Activated T-cell treated with anti-CD3 and anti-CD28 coated beads, Interleukin-2, amount 50 U/mL, for 72 hours (primary cell): ENCODE measurements at regions not wholly inside any gene's neighbourhood (a gene's known extent, or its start where the extent isn't known, plus 50 kb on each side); places are given as distances from the start of the nearest gene placed in this dataset.

Experiments used
- ATAC-seq, 2 donors: fragments of 150-1000 bp; cut with Tn5 transposase; replicated peaks in 1 of 2; 2 replicates each; pipeline ENCODE4 v1.10.0; 2021; ENCODE audit warnings: moderate library complexity in 2 of 2, mild to moderate bottlenecking in 1 of 2
- DNase-seq, 2 donors: peaks; one replicate each; pipeline ENCODE4 v3.0.0; 2021 to 2022; ENCODE audit warnings: mixed read lengths in 1 of 2
- H3K27ac Mint-ChIP-seq: one replicate; pipeline ENCODE4 v1.8.0; 2022; ENCODE audit warnings: mild to moderate bottlenecking, moderate library complexity, mixed read lengths
- H3K27me3 Mint-ChIP-seq: one replicate; pipeline ENCODE4 v1.8.0; 2022; ENCODE audit warnings: low read depth, mixed read lengths
- H3K36me3 Mint-ChIP-seq, 2 donors: one replicate each; pipeline ENCODE4 v1.8.0; 2022; ENCODE audit warnings: mixed read lengths in 2 of 2, mild to moderate bottlenecking in 1 of 2; ENCODE audit not compliant: insufficient read depth in 2 of 2
- H3K4me1 Mint-ChIP-seq: one replicate; pipeline ENCODE4 v1.8.0; 2022; ENCODE audit warnings: low read depth, mixed read lengths
- H3K4me3 Mint-ChIP-seq, 2 donors: one replicate each; pipeline ENCODE4 v1.8.0; 2022; ENCODE audit warnings: mild to moderate bottlenecking in 2 of 2, mixed read lengths in 2 of 2, moderate library complexity in 2 of 2
- H3K9me3 Mint-ChIP-seq, 2 donors: one replicate each; pipeline ENCODE4 v1.8.0; 2022; ENCODE audit warnings: mixed read lengths in 2 of 2

DNA sequence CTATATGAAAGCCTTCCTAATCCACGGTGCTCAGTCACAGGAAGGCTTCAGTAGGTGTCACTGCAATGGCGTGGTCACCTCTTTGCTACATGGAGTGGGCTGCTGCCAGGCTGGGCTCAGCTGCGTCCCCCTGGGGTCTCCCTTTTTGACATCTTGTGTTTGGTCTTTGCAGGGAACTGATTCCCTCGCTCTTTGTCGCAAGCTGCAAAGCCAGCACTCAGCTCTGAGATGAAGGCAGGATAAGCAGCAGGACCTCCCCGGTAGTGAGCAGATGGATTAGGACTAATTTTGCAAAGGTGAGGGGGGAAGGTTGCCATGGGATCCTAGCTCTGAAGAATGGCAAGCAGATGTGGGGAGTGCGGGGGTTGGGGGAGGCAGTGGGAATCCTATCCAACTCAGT lies 173.9 kb upstream of the ARL4C start:
- Mint-ChIP-seq H3K4me1 (no peaks in the 10 kb centered on the region), H3K36me3 (no peaks in the 10 kb centered on the region), H3K4me3 (no peak overlapping the region), H3K9me3 (no peaks in the 10 kb centered on the region), H3K27me3 (no peaks in the 10 kb centered on the region), H3K27ac (no peak overlapping the region)
- DNase-seq (no peak), ATAC-seq (no peak)

GRCh38 chr2:234670052-234670451 lies 173.2 kb upstream of the ARL4C start:
- Mint-ChIP-seq H3K4me1 (no peaks in the 10 kb centered on the region), H3K4me3 (no peak overlapping the region), H3K27ac (no peak overlapping the region), H3K36me3 (no peaks in the 10 kb centered on the region), H3K9me3 (no peaks in the 10 kb centered on the region), H3K27me3 (no peaks in the 10 kb centered on the region)
- DNase-seq: no peak
- no peak for ATAC-seq

GRCh38 chr2:234669621-234670020 lies 172.7 kb upstream of the ARL4C start:
- Mint-ChIP-seq H3K27me3 (no peaks in the 10 kb centered on the region), H3K36me3 (no peaks in the 10 kb centered on the region), H3K9me3 (no peaks in the 10 kb centered on the region), H3K4me1 (no peaks in the 10 kb centered on the region), H3K27ac (no peak overlapping the region), H3K4me3 (no peak overlapping the region)
- DNase-seq: no peak
- ATAC-seq: no peak

DNA sequence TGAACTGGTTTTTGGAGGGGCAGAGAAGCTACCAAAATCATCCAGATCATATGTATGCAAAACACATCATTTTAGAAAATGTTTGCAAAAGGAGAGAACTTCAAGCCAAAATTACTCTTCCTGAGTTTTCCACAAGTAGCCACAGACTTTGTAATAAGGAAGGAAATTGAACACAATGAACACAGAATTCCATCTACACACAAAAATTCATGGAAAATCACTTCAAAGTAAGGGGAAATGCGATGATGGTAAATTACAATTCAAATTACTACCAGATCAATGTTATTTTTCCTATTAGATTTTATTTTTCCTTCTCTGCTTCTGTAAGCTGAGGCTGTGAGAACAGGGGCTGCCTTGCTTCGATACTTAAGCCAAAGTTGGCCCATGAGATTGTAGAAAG lies 172.1 kb upstream of the ARL4C start:
- Mint-ChIP-seq H3K9me3 (peaks cover 0 to 3% of the 10 kb centered on the region in 2 donors), H3K36me3 (peaks cover 0 to 2% of the 10 kb centered on the region in 2 donors), H3K27ac (no peak overlapping the region), H3K4me3 (no peak overlapping the region), H3K27me3 (no peaks in the 10 kb centered on the region), H3K4me1 (no peaks in the 10 kb centered on the region)
- ATAC-seq: no peak
- no peak for DNase-seq

DNA sequence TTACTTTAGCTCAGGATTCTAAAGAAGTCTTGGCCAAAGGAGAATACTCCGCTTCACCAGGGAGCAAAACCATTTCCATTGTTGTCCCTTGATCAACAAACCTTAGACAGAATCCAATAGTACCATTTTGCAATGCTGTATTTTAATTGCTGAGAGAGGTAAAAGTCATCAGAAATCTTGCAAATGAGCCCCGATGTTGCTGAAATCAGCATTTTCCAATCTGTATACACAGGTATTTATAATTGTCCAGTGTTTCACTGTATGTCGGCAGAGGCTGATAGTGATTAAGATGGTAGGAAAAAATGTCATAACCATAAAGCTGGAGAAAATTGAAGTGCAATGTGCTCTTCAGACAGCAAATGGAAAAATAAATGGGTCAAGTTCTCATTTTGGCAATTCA lies 170.0 kb upstream of the ARL4C start:
- Mint-ChIP-seq H3K4me3 (no peak overlapping the region), H3K36me3 (peaks cover 0 to 3% of the 10 kb centered on the region in 2 donors), H3K27ac (no peak overlapping the region), H3K27me3 (no peaks in the 10 kb centered on the region), H3K9me3 (peaks cover 2 to 6% of the 10 kb centered on the region in 2 donors), H3K4me1 (no peaks in the 10 kb centered on the region)
- DNase-seq (no peak), ATAC-seq (no peak)

DNA sequence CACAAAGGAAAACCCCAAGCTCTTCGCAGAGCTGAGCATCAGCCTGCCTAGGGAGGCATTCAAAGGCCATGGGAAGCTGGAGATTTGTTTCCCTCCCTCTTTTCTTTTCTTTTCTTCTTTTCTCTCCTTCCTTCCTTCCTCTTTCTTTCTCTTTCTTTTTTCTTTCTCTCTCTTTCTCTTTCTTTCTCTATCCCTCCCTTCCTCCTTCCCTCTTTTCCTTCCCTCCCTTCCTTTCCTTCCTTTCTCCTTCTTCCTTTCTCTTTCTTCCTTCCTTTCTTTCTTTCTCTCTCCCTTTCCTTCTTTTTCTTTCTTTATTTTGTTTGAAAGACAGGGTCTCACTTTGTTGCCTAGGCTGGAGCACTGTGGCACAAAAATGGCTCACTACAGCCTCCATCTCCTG lies 168.4 kb upstream of the ARL4C start:
- Mint-ChIP-seq H3K27ac (no peak overlapping the region), H3K27me3 (no peaks in the 10 kb centered on the region), H3K4me1 (no peaks in the 10 kb centered on the region), H3K9me3 (peaks cover 2 to 6% of the 10 kb centered on the region in 2 donors), H3K4me3 (no peak overlapping the region), H3K36me3 (peaks cover 0 to 3% of the 10 kb centered on the region in 2 donors)
- ATAC-seq (no peak), DNase-seq (no peak)

GRCh38 chr2:234661849-234662248 lies 165.0 kb upstream of the ARL4C start:
- ATAC-seq (no peak), DNase-seq (no peak)
- Mint-ChIP-seq H3K4me3 (no peak overlapping the region), H3K27me3 (no peaks in the 10 kb centered on the region), H3K36me3 (peaks cover 0 to 3% of the 10 kb centered on the region in 2 donors), H3K27ac (no peak overlapping the region), H3K4me1 (no peaks in the 10 kb centered on the region), H3K9me3 (peaks cover 2 to 6% of the 10 kb centered on the region in 2 donors)

DNA sequence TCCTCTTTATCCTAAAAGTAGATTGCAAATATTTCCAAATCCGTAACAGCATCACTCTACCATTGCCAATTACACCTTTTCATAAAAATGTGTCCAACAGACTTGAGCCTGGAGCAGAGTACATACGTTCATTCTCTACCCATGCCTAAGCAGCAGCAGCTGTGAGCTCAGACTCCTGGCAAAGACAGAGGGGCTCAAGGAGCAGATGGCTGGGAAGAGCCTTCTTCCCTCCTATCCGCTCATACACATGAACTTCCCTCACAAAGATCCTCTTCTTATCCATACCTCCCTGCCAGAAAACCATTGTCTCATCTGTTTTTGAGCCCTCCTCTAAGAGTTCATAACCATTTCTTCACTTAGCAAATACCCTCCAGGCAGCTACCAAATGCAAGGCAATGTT lies 164.3 kb upstream of the ARL4C start:
- H3K36me3 Mint-ChIP-seq: peaks cover 0 to 3% of the 10 kb centered on the region in 2 donors
- no peaks in the 10 kb centered on the region for H3K27me3 Mint-ChIP-seq
- DNase-seq (no peak), ATAC-seq (no peak)
- no peaks in the 10 kb centered on the region for H3K4me1 Mint-ChIP-seq
- H3K27ac Mint-ChIP-seq: no peak overlapping the region
- no peak overlapping the region for H3K4me3 Mint-ChIP-seq
- H3K9me3 Mint-ChIP-seq: peaks cover 2 to 6% of the 10 kb centered on the region in 2 donors

GRCh38 chr2:234655706-234656105 lies 158.8 kb upstream of the ARL4C start:
- H3K4me3 Mint-ChIP-seq: no peak overlapping the region
- ATAC-seq: no peak
- H3K27me3 Mint-ChIP-seq: peaks cover 6% of the 10 kb centered on the region
- no peaks in the 10 kb centered on the region for H3K9me3 Mint-ChIP-seq
- H3K36me3 Mint-ChIP-seq: no peaks in the 10 kb centered on the region
- no peaks in the 10 kb centered on the region for H3K4me1 Mint-ChIP-seq
- no peak for DNase-seq
- no peak overlapping the region for H3K27ac Mint-ChIP-seq

DNA sequence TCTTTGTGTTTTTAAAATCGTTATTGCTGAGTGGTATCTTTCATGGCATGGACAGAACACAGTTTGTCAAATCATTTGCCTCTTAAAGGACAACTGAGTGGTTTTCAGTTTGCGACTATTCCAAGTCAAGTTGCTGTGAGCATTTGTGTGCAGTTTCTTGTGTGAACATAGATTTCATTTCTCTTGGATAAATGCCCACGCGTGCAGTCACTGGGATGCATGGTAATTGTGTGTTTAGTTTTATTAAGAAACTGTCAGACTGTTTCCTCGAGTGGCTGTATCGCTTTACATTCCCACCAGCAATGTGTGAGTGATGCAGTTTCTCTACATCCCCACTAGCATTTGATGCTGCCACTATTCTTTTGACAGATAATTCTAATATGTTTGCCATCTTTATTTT lies 154.0 kb upstream of the ARL4C start:
- Mint-ChIP-seq H3K36me3 (peaks cover 0 to 2% of the 10 kb centered on the region in 2 donors), H3K27me3 (peaks cover 18% of the 10 kb centered on the region), H3K4me3 (no peak overlapping the region), H3K27ac (no peak overlapping the region), H3K4me1 (no peaks in the 10 kb centered on the region), H3K9me3 (peaks cover 0 to 2% of the 10 kb centered on the region in 2 donors)
- DNase-seq: no peak
- ATAC-seq: no peak

DNA sequence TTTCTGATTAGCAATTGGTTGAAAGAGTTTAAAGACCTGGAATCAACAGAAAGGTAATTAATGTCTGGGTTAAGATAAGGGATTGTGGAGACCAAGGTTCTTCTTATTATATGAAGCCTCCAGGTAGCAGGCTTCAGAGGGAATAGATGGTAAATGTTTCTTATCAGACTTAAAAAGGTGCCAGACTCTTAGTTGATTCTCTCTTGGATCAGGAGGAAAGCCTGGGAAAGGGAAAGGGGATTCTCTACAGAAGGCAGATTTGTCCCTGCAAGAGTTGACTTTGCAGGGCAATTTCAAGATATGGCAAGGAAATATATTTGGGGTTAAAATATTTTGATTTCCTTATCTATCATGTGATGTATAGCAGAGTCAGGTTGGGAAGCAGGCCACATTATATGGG lies 153.1 kb upstream of the ARL4C start:
- ATAC-seq (no peak), DNase-seq (no peak)
- H3K27me3 Mint-ChIP-seq: peaks cover 18% of the 10 kb centered on the region
- no peak overlapping the region for H3K27ac Mint-ChIP-seq
- no peaks in the 10 kb centered on the region for H3K4me1 Mint-ChIP-seq
- peaks cover 0 to 2% of the 10 kb centered on the region in 2 donors for H3K36me3 Mint-ChIP-seq
- peaks cover 0 to 2% of the 10 kb centered on the region in 2 donors for H3K9me3 Mint-ChIP-seq
- H3K4me3 Mint-ChIP-seq: no peak overlapping the region

DNA sequence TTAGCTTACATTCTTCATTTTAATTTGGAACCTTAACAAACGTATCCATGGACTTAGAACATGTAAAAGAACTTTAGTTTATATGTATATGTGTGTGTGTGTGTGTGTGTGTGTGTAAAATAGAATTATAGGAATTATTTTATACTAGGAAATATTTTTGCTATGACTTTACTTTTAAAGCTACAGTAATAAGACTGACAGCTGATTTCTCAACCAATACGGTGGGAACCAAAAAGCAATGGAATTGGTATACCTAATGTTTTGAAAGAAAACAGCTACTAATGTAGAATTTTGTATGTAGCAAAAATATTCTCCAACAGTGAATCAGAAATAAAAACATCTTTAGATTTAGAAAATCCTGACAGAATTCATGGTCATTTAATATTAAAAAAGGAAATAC lies 146.5 kb upstream of the ARL4C start:
- peaks cover 0 to 2% of the 10 kb centered on the region in 2 donors for H3K36me3 Mint-ChIP-seq
- ATAC-seq (no peak), DNase-seq (no peak)
- H3K9me3 Mint-ChIP-seq: peaks cover 6% of the 10 kb centered on the region in 2 donors
- no peak overlapping the region for H3K27ac Mint-ChIP-seq
- no peak overlapping the region for H3K4me3 Mint-ChIP-seq
- H3K4me1 Mint-ChIP-seq: no peaks in the 10 kb centered on the region
- H3K27me3 Mint-ChIP-seq: no peaks in the 10 kb centered on the region

DNA sequence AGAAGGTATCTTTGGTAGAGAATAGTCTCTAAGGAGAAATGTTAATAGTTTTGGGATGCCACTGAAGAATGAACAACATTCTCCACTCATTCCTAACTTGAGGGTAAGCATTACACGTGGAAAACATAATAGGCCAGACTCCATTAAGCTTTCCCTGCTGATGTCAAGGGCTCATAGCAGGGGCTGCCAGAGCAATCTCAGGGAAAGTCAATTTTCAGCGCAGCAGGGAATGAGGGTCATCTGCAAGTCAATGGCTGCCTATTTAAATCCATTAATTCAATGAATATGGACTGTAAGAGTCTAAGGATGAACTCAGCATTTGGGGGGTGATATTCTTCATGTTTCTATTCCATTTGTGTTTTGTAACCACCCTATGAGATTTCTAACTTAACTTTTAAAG lies 144.2 kb upstream of the ARL4C start:
- Mint-ChIP-seq H3K36me3 (peaks cover 0 to 2% of the 10 kb centered on the region in 2 donors), H3K9me3 (peaks cover 6 to 10% of the 10 kb centered on the region in 2 donors), H3K27ac (no peak overlapping the region), H3K4me1 (no peaks in the 10 kb centered on the region), H3K27me3 (no peaks in the 10 kb centered on the region), H3K4me3 (no peak overlapping the region)
- no peak for DNase-seq
- ATAC-seq: no peak

GRCh38 chr2:234640657-234641056 lies 143.8 kb upstream of the ARL4C start:
- no peaks in the 10 kb centered on the region for H3K4me1 Mint-ChIP-seq
- DNase-seq (no peak), ATAC-seq (no peak)
- peaks cover 0 to 2% of the 10 kb centered on the region in 2 donors for H3K36me3 Mint-ChIP-seq
- H3K27me3 Mint-ChIP-seq: no peaks in the 10 kb centered on the region
- peaks cover 6 to 10% of the 10 kb centered on the region in 2 donors for H3K9me3 Mint-ChIP-seq
- no peak overlapping the region for H3K27ac Mint-ChIP-seq
- H3K4me3 Mint-ChIP-seq: no peak overlapping the region
